ENCODE measurements at regions not wholly inside any gene's neighbourhood (a gene's known extent, or its start where the extent isn't known, plus 50 kb on each side); places are given as distances from the start of the nearest gene placed in this dataset.

DNA sequence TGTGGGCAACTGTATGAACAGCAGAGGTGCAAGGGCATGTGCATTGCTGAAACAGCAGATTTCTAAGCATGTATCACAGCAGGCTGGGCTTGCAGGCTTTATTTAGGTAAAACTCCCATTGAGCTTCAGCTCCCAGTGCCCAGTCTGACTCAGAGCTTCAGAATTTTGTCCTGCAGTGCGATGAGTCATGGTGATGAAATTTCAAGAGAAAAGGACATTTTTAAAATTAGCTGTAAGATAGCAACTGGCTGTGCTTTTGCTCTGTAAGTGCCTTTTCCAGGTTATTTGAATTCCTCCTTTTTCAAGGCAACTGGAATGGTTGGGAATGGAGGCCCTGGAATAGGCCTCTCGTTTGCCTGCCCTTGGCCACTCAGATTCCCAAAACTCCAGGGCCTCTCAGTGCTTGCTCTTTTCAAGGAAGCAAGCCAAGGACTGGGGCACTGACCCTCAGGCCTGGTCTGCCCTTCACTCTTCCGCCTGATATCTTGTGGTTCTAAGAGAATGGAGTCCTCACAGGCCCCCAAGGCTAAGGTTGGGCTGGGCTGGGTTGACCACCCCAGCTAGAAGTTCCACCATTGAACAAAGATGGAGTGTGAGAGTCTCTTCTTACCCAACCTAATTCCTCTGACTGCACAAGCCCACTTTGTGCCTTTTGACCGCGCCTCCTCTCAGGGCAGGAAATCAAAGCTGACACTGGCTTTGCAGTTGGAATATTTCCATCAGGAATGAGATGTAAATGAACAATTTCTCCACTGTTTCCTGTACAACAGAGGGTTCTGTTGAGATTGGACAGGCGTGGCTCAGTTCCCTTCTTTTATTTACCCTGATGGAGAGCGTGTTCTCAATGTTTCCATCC is 59.5 kb upstream of the PRSS23 start:
- no peak overlapping the region for H3K27ac Mint-ChIP-seq
- ATAC-seq (ENCODE audit: low read depth) (no peak), DNase-seq (no peak)
- no peaks in the 10 kb centered on the region for H3K4me1 Mint-ChIP-seq
- no peaks in the 10 kb centered on the region for H3K36me3 Mint-ChIP-seq (ENCODE audit: low read depth)
- ChIA-PET POLR2A (no interaction called here), CTCF (no interaction called here)
- intact Hi-C loops (cut with micrococcal nuclease) = no loop called here
- no peaks in the 10 kb centered on the region for H3K27me3 Mint-ChIP-seq
- TF ChIP-seq CTCF (IDR thresholded peaks at IDR 0.05) = no peak
- H3K4me3 Mint-ChIP-seq = no peak overlapping the region
- no peaks in the 10 kb centered on the region for H3K9me3 Mint-ChIP-seq

DNA sequence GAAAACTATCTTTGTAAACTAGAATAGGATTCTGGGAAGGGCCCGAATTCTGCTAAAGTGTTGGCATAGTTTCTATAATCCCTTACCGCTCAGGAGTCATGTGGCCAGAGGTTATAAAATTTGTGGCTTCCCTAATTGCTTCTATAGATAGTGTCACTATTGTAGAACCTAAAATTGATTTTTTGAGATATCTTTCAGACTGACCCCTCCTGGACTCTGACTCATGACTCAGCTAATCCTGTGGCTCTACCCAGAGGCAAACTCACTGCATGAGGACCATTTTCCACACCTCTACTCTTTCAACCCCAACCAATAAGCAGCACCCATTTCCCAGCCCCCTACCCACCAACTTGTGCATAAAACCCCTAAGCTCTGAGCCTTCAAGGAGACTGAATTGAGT is 61.8 kb upstream of the PRSS23 start:
- no peak overlapping the region for H3K27ac Mint-ChIP-seq
- H3K36me3 Mint-ChIP-seq (ENCODE audit: low read depth) = no peaks in the 10 kb centered on the region
- intact Hi-C loops (cut with micrococcal nuclease) = no loop called here
- H3K27me3 Mint-ChIP-seq = no peaks in the 10 kb centered on the region
- no peaks in the 10 kb centered on the region for H3K4me1 Mint-ChIP-seq
- H3K4me3 Mint-ChIP-seq = no peak overlapping the region
- no peak for DNase-seq
- no peak for TF ChIP-seq CTCF (IDR thresholded peaks at IDR 0.05)
- CTCF ChIA-PET = no interaction called here
- no peak for ATAC-seq (ENCODE audit: low read depth)
- H3K9me3 Mint-ChIP-seq = no peaks in the 10 kb centered on the region
- POLR2A ChIA-PET = no interaction called here

DNA sequence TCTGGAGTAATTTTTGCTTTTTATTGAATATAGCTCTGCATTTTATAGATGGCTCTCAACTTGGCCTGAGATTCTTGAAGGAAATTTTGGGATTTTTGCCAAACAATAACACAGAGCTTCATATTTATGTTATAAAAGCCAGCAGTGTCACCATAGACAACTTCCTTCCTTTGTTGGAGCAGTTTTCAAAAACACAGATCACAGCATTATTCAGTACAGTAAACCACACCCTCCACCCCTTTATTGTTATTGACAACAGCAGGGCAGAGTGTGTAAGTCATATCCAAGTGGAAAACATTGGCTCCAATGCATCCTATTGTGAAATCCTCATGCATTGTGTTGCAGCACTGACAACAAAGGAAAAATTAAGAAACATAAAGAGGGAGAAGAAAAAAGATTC is 62.6 kb upstream of the PRSS23 start:
- ChIA-PET POLR2A (no interaction called here), CTCF (no interaction called here)
- Mint-ChIP-seq H3K9me3 (no peaks in the 10 kb centered on the region), H3K4me1 (no peaks in the 10 kb centered on the region), H3K27me3 (no peaks in the 10 kb centered on the region), H3K4me3 (no peak overlapping the region), H3K36me3 (ENCODE audit: low read depth) (no peaks in the 10 kb centered on the region), H3K27ac (no peak overlapping the region)
- no peak for DNase-seq
- intact Hi-C loops (cut with micrococcal nuclease) = no loop called here
- TF ChIP-seq CTCF (IDR thresholded peaks at IDR 0.05) = no peak
- ATAC-seq (ENCODE audit: low read depth) = no peak

- ChIA-PET POLR2A (no interaction called here), CTCF (no interaction called here)
- no peaks in the 10 kb centered on the region for H3K4me1 Mint-ChIP-seq
- ATAC-seq (ENCODE audit: low read depth) (no peak), DNase-seq (no peak)
- intact Hi-C loops (cut with micrococcal nuclease) = no loop called here
- no peaks in the 10 kb centered on the region for H3K9me3 Mint-ChIP-seq
- no peaks in the 10 kb centered on the region for H3K36me3 Mint-ChIP-seq (ENCODE audit: low read depth)
- no peaks in the 10 kb centered on the region for H3K27me3 Mint-ChIP-seq
- H3K4me3 Mint-ChIP-seq = no peak overlapping the region
- no peak overlapping the region for H3K27ac Mint-ChIP-seq
- no peak for TF ChIP-seq CTCF (IDR thresholded peaks at IDR 0.05)
These were observed 63.1 kb upstream of the PRSS23 start for GRCh38 chr11:86737230-86737629.

- CTCF ChIA-PET = no interaction called here
- no peaks in the 10 kb centered on the region for H3K9me3 Mint-ChIP-seq
These were observed 63.8 kb upstream of the PRSS23 start for GRCh38 chr11:86736291-86737143.

More at GRCh38 chr11:86736291-86737143, 63.8 kb upstream of the PRSS23 start:
- no peaks in the 10 kb centered on the region for H3K36me3 Mint-ChIP-seq (ENCODE audit: low read depth)
- POLR2A ChIA-PET = interaction anchor here (0.6 kb wide), 1 partner anchor 30 kb away, joined by 3 read pairs; no protein-coding TSS in a partner anchor
- H3K4me3 Mint-ChIP-seq = no peak overlapping the region
- H3K27ac Mint-ChIP-seq = no peak overlapping the region
- no peak for ATAC-seq (ENCODE audit: low read depth)
- no peaks in the 10 kb centered on the region for H3K27me3 Mint-ChIP-seq
- intact Hi-C loops (cut with micrococcal nuclease) = no loop called here
- no peak for DNase-seq
- no peak for TF ChIP-seq CTCF (IDR thresholded peaks at IDR 0.05)
- no peaks in the 10 kb centered on the region for H3K4me1 Mint-ChIP-seq
